ENCODE measurements at regions not wholly inside any gene's neighbourhood (a gene's known extent, or its start where the extent isn't known, plus 50 kb on each side); places are given as distances from the start of the nearest gene placed in this dataset.

- no peak overlapping the region for H3K4me3 ChIP-seq (ENCODE audit: low read depth, low read length)
- DNase-seq (ENCODE audit: low read depth), result no peak
- TF ChIP-seq CTCF (IDR thresholded peaks at IDR 0.05; ENCODE audit: low read depth, low read length, missing control alignments), result peak; percentile 18
Measured at GRCh38 chr1:65717815-65718454, 74.8 kb upstream of the PDE4B start.

GRCh38 chr1:65719391-65719790 is 73.3 kb upstream of the PDE4B start:
- DNase-seq (ENCODE audit: low read depth), result no peak
- TF ChIP-seq CTCF (IDR thresholded peaks at IDR 0.05; ENCODE audit: low read depth, low read length, missing control alignments), result no peak
- no peak overlapping the region for H3K4me3 ChIP-seq (ENCODE audit: low read depth, low read length)

GRCh38 chr1:65722461-65722860 is 70.2 kb upstream of the PDE4B start:
- no peak for DNase-seq (ENCODE audit: low read depth)
- TF ChIP-seq CTCF (IDR thresholded peaks at IDR 0.05; ENCODE audit: low read depth, low read length, missing control alignments), result no peak
- no peak overlapping the region for H3K4me3 ChIP-seq (ENCODE audit: low read depth, low read length)

- DNase-seq (ENCODE audit: low read depth), result no peak
- H3K4me3 ChIP-seq (ENCODE audit: low read depth, low read length), result no peak overlapping the region
- no peak for TF ChIP-seq CTCF (IDR thresholded peaks at IDR 0.05; ENCODE audit: low read depth, low read length, missing control alignments)
Measured at GRCh38 chr1:65724151-65724550, 68.5 kb upstream of the PDE4B start.

GRCh38 chr1:65725064-65725463 is 67.6 kb upstream of the PDE4B start:
- H3K4me3 ChIP-seq (ENCODE audit: low read depth, low read length), result no peak overlapping the region
- no peak for TF ChIP-seq CTCF (IDR thresholded peaks at IDR 0.05; ENCODE audit: low read depth, low read length, missing control alignments)
- DNase-seq (ENCODE audit: low read depth), result no peak

GRCh38 chr1:65728504-65728903 is 64.2 kb upstream of the PDE4B start:
- no peak overlapping the region for H3K4me3 ChIP-seq (ENCODE audit: low read depth, low read length)
- TF ChIP-seq CTCF (IDR thresholded peaks at IDR 0.05; ENCODE audit: low read depth, low read length, missing control alignments), result no peak
- DNase-seq (ENCODE audit: low read depth), result no peak

GRCh38 chr1:65729259-65729658 is 63.4 kb upstream of the PDE4B start:
- DNase-seq (ENCODE audit: low read depth), result no peak
- H3K4me3 ChIP-seq (ENCODE audit: low read depth, low read length), result no peak overlapping the region
- no peak for TF ChIP-seq CTCF (IDR thresholded peaks at IDR 0.05; ENCODE audit: low read depth, low read length, missing control alignments)
